Stimulated activated naive CD8-positive, alpha-beta T cell treated with anti-CD3 and anti-CD28 coated beads, Interleukin-15, Interleukin-2, amounts not matched to agents 100 U/mL and 50 U/mL, for 24 hours (primary cell): ENCODE measurements at regions not wholly inside any gene's neighbourhood (a gene's known extent, or its start where the extent isn't known, plus 50 kb on each side); places are given as distances from the start of the nearest gene placed in this dataset.
A peak's percentile ranks its signal among the peaks of the same experiment; 100 is the strongest.

Experiments
- ATAC-seq: fragments of 150-1000 bp; cut with Tn5 transposase; one replicate; pipeline ENCODE4 v1.10.0; 2021
- DNase-seq: peaks from one replicate; pipeline ENCODE4 v3.0.0; 2021

- DNase-seq, result no peak
- ATAC-seq, result no peak
These were observed 933.5 kb downstream of the BRD1 start for GRCh38 chr22:48894064-48894671.

- ATAC-seq (peak; percentile 11), DNase-seq (no peak)
These were observed 934.2 kb downstream of the BRD1 start for GRCh38 chr22:48893288-48894063.

GRCh38 chr22:48892578-48893287 lies 934.9 kb downstream of the BRD1 start:
- DNase-seq (no peak), ATAC-seq (no peak)

- ATAC-seq (no peak), DNase-seq (no peak)
These were observed 935.7 kb downstream of the BRD1 start for GRCh38 chr22:48891688-48892577.

GRCh38 chr22:48890693-48891554 lies 936.7 kb downstream of the BRD1 start:
- ATAC-seq, result no peak
- DNase-seq, result no peak

GRCh38 chr22:48889887-48890692 lies 937.6 kb downstream of the BRD1 start:
- ATAC-seq, result no peak

GRCh38 chr22:48889209-48889830 lies 938.4 kb downstream of the BRD1 start:
- no peak for ATAC-seq
- no peak for DNase-seq

More at GRCh38 chr22:48889887-48890692, 937.6 kb downstream of the BRD1 start:
- no peak for DNase-seq

- DNase-seq, result no peak
- ATAC-seq, result no peak
These were observed 939.0 kb downstream of the BRD1 start for GRCh38 chr22:48888466-48889208.

- no peak for ATAC-seq
These were observed 940.0 kb downstream of the BRD1 start for GRCh38 chr22:48887394-48888332.

GRCh38 chr22:48886604-48887393 lies 940.9 kb downstream of the BRD1 start:
- ATAC-seq (no peak), DNase-seq (no peak)

More at GRCh38 chr22:48887394-48888332, 940.0 kb downstream of the BRD1 start:
- DNase-seq, result no peak

GRCh38 chr22:48885919-48886305 lies 941.8 kb downstream of the BRD1 start:
- no peak for DNase-seq

GRCh38 chr22:48885271-48885918 lies 942.3 kb downstream of the BRD1 start:
- ATAC-seq, result no peak
- no peak for DNase-seq

More at GRCh38 chr22:48885919-48886305, 941.8 kb downstream of the BRD1 start:
- ATAC-seq, result no peak

- ATAC-seq (no peak), DNase-seq (no peak)
These were observed 942.9 kb downstream of the BRD1 start for GRCh38 chr22:48884786-48885185.

- no peak for DNase-seq
- no peak for ATAC-seq
These were observed 943.3 kb downstream of the BRD1 start for GRCh38 chr22:48884324-48884723.

GRCh38 chr22:48883211-48883960 lies 944.3 kb downstream of the BRD1 start:
- DNase-seq (no peak), ATAC-seq (no peak)
